ENCODE measurements at regions not wholly inside any gene's neighbourhood (a gene's known extent, or its start where the extent isn't known, plus 50 kb on each side); places are given as distances from the start of the nearest gene placed in this dataset.

- no peak for DNase-seq
These were observed 156.0 kb upstream of the RARB start for GRCh38 chr3:25272090-25272489.

- DNase-seq, result no peak
These were observed 154.4 kb upstream of the RARB start for GRCh38 chr3:25273582-25274171.

- no peak for DNase-seq
These were observed 150.6 kb upstream of the RARB start for GRCh38 chr3:25277503-25277902.

GRCh38 chr3:25281041-25281731, 146.9 kb upstream of the RARB start:
- DNase-seq, result no peak

- DNase-seq, result no peak
These were observed 146.3 kb upstream of the RARB start for GRCh38 chr3:25281732-25282126.

- no peak for DNase-seq
These were observed 144.4 kb upstream of the RARB start for GRCh38 chr3:25283613-25284012.

GRCh38 chr3:25284249-25284648, 143.8 kb upstream of the RARB start:
- DNase-seq, result no peak

- no peak for DNase-seq
These were observed 140.7 kb upstream of the RARB start for GRCh38 chr3:25287291-25287884.

- no peak for DNase-seq
These were observed 139.7 kb upstream of the RARB start for GRCh38 chr3:25288413-25288812.

GRCh38 chr3:25289156-25289555, 138.9 kb upstream of the RARB start:
- DNase-seq, result no peak

GRCh38 chr3:25289663-25290062, 138.4 kb upstream of the RARB start:
- no peak for DNase-seq

GRCh38 chr3:25291481-25291905, 136.6 kb upstream of the RARB start:
- no peak for DNase-seq

GRCh38 chr3:25292036-25292435, 136.0 kb upstream of the RARB start:
- DNase-seq, result no peak

GRCh38 chr3:25292595-25292994, 135.5 kb upstream of the RARB start:
- no peak for DNase-seq

GRCh38 chr3:25293736-25294135, 134.3 kb upstream of the RARB start:
- DNase-seq, result no peak

GRCh38 chr3:25294169-25294805, 133.8 kb upstream of the RARB start:
- DNase-seq, result no peak

- DNase-seq, result no peak
These were observed 130.1 kb upstream of the RARB start for GRCh38 chr3:25297667-25298585.

GRCh38 chr3:25300141-25300540, 127.9 kb upstream of the RARB start:
- DNase-seq, result no peak

- DNase-seq, result no peak
These were observed 123.1 kb upstream of the RARB start for GRCh38 chr3:25304916-25305315.

GRCh38 chr3:25306066-25306465, 122.0 kb upstream of the RARB start:
- no peak for DNase-seq

- no peak for DNase-seq
These were observed 121.4 kb upstream of the RARB start for GRCh38 chr3:25306705-25307104.

- peak; percentile 7 for DNase-seq
These were observed 114.8 kb upstream of the RARB start for GRCh38 chr3:25313286-25313685.

Data from OCI-M1 (cell line).